Fibroblast of skin of right biceps (primary cell): ENCODE measurements at regions not wholly inside any gene's neighbourhood (a gene's known extent, or its start where the extent isn't known, plus 50 kb on each side); places are given as distances from the start of the nearest gene placed in this dataset.
A peak's percentile ranks its signal among the peaks of the same experiment; 100 is the strongest.
"Not testable (repeated sequence)": the region's sequence is repeated elsewhere in the genome, so short reads cannot be mapped to it uniquely, and the experiment has no call there.

ENCODE experiments used
- DNase-seq: peaks from one replicate; pipeline ENCODE4 v3.0.0-alpha.2; 2013

DNA sequence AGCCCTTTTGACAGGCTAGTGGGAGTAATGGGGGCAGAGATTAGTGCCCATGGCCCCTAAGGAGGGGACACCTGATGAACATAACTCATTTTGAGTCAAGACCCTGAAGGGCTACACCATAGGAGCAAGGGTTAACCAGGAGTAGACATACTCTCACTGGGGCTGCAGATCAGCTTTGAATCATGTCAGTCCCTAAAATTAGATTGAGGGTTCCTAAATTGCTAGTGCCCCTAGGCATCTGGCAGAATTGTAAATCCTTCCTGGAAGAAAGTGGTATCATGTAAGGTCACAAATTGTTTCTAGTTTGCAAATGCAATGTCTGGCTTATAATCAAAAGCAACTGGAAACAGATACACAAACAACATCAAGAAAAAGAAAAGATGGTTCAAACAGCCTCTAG is 52.1 kb upstream of the LRRC37A2 start:
- not testable (repeated sequence) for DNase-seq

DNA sequence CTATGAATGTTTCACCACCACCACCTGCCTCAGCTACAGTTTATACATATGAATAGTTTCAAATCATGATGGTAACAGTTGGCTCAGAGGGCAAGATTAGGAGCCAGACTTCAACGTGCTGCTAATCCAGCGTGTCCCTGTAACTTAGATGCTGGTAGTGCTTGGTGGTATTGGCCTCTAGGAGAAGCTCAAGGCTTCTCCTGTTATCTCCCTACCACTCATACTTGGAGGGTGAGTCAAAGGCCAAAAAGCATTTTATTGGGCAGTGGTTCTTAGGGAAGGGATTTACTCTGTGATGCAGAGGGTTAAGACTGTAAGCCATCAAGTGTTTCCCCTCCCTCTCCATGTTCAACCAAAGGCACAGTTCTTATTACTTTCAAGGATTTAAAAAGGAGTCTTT is 57.2 kb upstream of the LRRC37A2 start:
- not testable (repeated sequence) for DNase-seq

DNA sequence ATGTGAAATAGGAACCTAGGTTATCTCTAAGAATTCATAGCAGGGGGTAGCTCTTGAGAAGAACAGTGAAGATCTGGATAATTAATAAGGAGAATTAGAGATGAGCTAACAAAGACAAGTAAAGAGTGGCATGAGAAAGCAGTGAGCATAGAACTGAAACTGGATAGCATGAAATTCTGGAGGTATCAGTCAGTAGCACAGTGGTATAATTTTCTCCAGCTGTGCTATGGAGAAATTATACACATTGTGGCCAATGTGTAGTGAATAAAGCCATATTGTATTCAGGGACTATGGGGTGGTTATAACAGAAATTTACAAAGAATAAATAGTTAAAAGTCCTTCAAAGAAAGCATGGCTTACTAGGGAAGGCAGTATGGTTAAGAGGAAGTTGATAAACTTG is 57.7 kb upstream of the LRRC37A2 start:
- not testable (repeated sequence) for DNase-seq

DNA sequence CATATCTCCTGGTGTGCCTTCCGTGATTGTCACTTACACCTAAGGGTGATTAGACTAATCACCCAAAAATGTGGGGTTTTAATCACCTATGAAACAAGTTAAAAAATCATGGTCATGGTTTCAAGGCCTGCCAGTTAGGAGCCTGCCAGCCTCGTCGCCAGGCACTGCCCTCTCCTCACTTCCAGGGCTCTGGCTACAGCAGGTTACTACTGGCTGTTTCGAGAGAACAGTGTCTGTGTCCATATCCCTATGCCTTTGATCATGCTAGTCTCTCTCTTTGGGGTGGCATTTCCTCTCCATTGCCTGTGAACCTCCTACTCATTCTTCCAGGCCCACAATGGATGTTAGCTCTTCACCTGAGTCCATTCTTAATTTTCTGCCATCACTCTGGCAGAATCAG is 59.2 kb upstream of the LRRC37A2 start:
- not testable (repeated sequence) for DNase-seq

DNA sequence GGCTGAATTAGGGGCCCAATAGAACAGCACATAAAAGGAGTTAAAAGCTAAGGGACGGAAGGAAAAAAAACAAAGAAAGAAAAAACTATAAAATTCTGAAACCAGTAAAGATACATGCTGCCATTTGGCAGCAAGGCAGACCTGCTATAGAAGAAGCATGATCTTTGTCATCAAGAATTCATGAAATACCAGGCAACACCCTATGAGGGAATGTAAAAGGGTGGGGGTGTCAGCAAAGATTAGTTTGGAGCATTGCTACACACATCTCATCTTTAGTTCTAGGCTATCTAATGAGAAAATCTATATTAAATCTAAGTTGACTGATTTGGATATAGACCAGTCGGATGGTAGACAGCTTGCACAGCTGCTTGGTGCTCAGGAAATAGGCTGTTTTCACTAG is 66.4 kb upstream of the LRRC37A2 start:
- DNase-seq = not testable (repeated sequence)

GRCh38 chr17:46445411-46445810 is 66.9 kb upstream of the LRRC37A2 start:
- not testable (repeated sequence) for DNase-seq

DNA sequence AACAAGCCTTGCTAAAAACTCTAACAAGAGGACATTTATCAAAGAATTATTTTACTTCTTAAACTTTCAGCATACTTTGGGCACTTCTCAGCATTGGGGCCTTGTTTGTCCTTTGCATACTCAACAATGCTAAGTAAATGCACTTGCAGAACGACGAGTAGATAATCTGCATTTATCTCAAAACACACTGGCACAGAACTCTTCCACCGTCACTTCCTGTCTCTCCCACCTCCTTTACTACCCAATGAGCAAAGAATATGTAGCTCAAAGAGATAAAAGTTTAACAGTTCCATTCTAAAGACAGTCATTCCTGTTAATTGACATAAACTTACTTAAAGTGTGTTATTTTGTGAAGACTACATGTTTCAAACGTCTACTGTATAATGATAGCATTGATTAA is 70.1 kb upstream of the LRRC37A2 start:
- not testable (repeated sequence) for DNase-seq

GRCh38 chr17:46440665-46441064 is 71.6 kb upstream of the LRRC37A2 start:
- not testable (repeated sequence) for DNase-seq

- DNase-seq = not testable (repeated sequence)
Measured at GRCh38 chr17:46434450-46435062, 73.0 kb upstream of the ARL17B start.

DNA sequence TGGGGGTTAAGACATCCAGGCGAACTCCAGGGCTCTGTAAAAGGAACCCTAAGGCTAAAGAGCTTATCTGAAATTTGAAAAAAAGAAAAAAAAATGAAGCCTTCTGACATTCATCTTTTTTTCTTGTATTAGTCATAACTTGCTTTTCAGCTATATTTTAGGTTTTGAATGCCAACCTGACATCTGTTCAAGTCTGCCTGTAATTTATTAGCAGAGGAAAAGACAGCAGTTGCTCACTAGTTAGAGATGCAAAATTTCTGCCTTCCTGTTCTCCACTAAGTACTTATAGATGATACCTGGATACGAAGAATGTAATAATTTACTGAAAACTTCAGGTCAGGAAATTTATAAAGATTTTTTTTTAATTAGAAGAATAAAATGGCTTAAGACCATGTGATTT is 68.7 kb upstream of the ARL17B start:
- not testable (repeated sequence) for DNase-seq

- not testable (repeated sequence) for DNase-seq
Measured at GRCh38 chr17:46429675-46430074, 68.1 kb upstream of the ARL17B start.

DNA sequence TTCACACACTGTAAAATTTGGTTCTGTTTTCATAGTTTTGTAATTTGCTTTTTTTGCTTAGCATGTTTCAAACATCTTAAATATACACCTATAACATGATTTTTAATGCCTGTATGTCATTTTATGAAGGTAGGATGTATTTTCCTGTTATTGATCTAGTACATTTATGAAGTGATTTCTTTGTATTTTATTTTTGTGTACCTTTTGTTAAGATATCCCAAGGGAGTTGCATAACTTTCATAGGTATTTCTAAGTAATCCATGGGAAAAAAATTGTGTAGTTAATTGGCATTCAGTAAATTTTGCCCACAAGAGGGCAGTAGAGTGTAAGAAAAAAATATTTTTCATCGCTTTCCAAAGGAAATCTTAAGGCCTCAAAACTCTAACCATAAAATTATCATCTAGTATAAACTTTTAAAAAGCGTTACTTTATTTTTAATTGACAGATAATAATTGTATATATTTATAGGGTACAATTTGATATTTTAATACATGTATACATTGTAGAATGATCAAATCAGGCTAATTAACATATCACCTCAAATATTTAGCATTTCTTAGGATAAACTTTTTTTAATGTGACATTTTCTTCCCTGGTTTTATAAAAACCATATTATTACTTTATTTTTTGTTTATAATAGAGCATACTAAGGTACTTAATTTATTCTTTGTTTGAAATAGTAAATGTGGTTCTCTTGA is 62.8 kb upstream of the ARL17B start:
- not testable (repeated sequence) for DNase-seq

- peak; percentile 22 for DNase-seq
Measured at GRCh38 chr17:46417907-46418306, 56.3 kb upstream of the ARL17B start.

DNA sequence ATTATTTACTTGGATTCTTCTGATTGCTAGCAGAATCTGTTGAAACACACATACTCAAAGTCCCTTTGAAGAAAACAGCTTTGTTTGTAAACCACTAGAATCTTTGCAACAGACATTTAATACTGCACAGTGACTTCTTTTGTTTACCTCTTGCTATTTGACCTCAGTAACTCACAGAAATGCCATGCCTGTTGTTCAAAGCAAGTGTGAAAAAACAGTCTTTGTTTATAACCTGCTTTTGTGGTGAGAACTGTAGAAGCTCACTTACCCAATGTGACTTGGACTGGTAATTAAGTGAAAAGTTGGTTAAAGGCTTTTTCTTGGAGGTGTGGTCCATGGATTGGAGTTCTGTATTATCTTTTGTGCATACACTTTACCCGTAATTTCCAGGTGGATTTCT is 55.7 kb upstream of the ARL17B start:
- DNase-seq = not testable (repeated sequence)

- not testable (repeated sequence) for DNase-seq
Measured at GRCh38 chr17:46414559-46414958, 53.0 kb upstream of the ARL17B start.

GRCh38 chr17:46412156-46412555 is 50.6 kb upstream of the ARL17B start:
- DNase-seq = not testable (repeated sequence)

DNA sequence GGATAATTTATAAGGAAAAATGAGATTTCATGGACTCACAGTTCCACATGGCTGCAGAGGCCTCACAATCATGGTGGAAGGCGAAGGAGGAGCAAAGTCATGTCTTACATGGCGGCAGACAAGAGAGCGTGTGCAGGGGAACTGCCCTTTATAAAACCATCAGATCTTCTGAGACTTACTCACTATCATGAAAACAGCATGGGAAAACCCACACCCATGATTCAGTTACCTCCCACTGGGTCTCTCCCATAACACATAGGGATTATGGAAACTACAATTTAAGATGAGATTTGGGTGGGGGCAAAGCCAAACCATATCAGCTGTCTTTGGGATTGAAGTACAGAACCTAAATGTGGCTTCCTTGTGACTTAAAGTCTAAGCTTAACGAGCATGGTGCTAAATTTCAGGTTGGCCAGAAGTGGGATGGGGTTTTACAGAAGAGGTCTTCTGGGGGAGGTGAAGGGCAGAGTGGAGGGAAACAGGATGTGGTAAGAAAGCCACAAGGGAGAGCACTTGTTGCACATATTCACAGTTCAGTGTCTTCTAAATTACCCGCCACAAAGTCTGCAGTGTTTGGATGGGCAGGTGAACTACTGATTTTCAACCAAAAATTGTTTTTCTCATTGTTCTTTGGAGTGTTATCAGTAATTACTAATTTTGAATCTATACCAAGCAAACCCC is 49.7 kb upstream of the ARL17B start:
- DNase-seq = not testable (repeated sequence)
